ENCODE measurements at regions not wholly inside any gene's neighbourhood (a gene's known extent, or its start where the extent isn't known, plus 50 kb on each side); places are given as distances from the start of the nearest gene placed in this dataset.
A peak's percentile ranks its signal among the peaks of the same experiment; 100 is the strongest.
"Not testable (repeated sequence)": the region's sequence is repeated elsewhere in the genome, so short reads cannot be mapped to it uniquely, and the experiment has no call there.

DNA sequence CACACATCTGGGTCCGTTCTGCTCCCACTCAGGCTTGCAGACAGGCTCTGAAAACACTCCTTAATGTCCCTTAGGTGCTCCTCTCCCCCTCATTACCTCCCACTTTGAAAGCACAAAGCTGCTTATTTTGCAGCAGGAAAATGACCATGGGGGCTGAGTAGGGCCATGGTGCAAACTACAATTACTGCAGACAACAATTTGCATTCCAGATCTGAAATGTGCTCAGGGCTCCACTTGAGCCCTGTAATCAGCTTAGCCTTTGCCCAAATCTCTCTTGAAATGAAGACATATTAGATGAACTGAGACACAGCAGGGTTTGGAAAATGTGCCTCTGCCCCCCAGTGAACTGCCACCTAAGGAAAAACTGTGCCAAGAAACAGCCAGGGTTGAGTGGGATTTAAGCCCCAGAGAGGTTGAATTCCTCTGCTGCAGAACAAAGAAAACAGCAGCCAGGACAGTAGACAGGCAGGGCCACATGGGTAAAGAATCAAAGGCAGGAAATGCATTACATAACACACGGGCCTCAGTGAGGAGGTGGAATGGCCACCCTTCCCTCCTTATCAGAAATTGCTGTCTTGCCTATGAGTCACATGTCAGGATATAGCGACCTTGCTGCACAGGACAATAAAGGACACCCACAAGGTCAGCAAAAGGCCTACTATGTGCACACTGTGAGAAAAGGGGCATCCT lies 126.8 kb upstream of the ARHGEF3 start:
- Mint-ChIP-seq H3K36me3 (no peaks in the 10 kb centered on the region), H3K9me3 (peaks cover 6% of the 10 kb centered on the region), H3K4me3 (no peak overlapping the region), H3K27ac (no peak overlapping the region), H3K4me1 (peaks cover 49% of the 10 kb centered on the region)
- ATAC-seq: no peak
- peak in 1 of 2 donors; percentile 39 for DNase-seq (ENCODE audit: low spot score in 2 of 2)

DNA sequence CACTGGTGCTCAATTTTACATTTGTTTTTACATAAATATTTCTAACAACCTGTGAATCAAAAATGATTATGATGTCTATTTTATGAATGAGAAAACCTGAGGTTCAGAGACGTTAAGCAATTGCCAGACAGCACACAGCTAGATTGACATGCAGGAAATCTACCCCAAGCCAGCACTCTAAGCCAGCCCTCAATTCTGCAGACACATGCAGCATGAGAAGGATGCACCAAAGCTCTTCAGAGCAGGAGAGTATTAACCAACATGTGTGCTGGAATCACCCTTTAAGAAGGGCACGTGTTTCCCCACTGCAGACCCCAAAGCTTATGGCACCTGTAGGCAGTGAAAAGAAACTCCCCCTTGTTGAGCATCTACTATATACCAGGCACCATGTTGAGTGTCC lies 126.1 kb upstream of the ARHGEF3 start:
- H3K4me3 Mint-ChIP-seq: no peak overlapping the region

DNA sequence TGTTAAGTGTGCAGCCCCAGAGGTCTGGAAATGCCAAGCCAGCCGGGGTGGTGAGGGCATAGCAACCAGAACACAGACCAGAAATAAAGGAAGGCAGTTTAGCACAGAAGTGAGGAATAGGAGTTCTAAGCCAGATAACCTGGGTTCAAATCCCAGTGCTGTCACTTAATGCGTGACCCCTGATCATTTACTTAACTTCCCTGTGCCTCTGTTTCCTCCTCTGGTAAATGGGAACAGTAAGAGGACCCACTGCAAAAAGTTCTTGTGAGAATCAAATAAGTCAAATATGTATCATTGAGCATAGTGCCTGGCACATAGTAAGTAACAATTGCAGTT lies 125.2 kb upstream of the ARHGEF3 start:
- ATAC-seq: no peak
- H3K4me1 Mint-ChIP-seq: peaks cover 50% of the 10 kb centered on the region

More for the DNA sequence above, 126.1 kb upstream of the ARHGEF3 start:
- Mint-ChIP-seq H3K36me3 (no peaks in the 10 kb centered on the region), H3K27ac (no peak overlapping the region), H3K4me1 (peaks cover 53% of the 10 kb centered on the region), H3K9me3 (peaks cover 6% of the 10 kb centered on the region)
- no peak for ATAC-seq
- no peak for DNase-seq (ENCODE audit: low spot score in 2 of 2)

DNA sequence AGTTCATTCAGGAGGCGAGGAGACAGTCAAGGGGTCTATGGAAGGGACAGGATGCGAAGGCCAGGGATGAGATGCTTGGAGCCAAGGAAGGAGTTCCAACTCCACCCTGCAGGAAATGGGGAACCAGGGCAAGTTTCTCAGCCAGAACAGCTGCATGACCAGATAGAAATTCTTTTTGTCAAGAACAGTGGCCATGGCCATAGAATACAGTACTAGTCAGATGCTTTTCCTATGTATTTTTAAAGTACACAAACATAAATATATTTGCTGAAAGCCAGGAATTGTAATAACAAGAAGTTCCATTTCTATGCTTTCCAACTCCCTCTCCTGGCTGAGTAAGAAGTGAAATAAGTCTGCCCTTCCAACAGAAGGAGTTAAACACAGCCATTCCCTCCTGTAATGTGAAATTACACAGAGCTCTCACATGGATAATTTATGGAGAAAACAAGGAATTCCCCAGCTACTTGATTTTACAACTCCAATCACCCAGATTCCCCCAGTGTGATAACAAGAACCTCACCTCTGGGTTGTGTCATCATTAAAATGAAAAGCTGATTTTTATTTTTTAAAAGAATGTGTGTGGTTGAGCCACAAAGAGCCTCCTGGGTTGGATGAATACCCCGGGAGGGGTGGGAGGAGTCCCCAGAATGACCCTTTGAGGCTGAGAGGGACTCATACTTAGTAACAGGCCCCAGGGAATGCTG lies 124.6 kb upstream of the ARHGEF3 start:
- H3K36me3 Mint-ChIP-seq: no peaks in the 10 kb centered on the region
- no peak overlapping the region for H3K4me3 Mint-ChIP-seq
- DNase-seq (ENCODE audit: low spot score in 2 of 2): peak in 1 of 2 donors; percentile 36
- no peak for ATAC-seq
- H3K9me3 Mint-ChIP-seq: no peaks in the 10 kb centered on the region
- H3K4me1 Mint-ChIP-seq: peaks cover 55% of the 10 kb centered on the region
- H3K27ac Mint-ChIP-seq: no peak overlapping the region

More for the DNA sequence above, 125.2 kb upstream of the ARHGEF3 start:
- no peak for DNase-seq (ENCODE audit: low spot score in 2 of 2)
- no peak overlapping the region for H3K4me3 Mint-ChIP-seq
- H3K9me3 Mint-ChIP-seq: no peaks in the 10 kb centered on the region
- H3K36me3 Mint-ChIP-seq: no peaks in the 10 kb centered on the region
- H3K27ac Mint-ChIP-seq: no peak overlapping the region

DNA sequence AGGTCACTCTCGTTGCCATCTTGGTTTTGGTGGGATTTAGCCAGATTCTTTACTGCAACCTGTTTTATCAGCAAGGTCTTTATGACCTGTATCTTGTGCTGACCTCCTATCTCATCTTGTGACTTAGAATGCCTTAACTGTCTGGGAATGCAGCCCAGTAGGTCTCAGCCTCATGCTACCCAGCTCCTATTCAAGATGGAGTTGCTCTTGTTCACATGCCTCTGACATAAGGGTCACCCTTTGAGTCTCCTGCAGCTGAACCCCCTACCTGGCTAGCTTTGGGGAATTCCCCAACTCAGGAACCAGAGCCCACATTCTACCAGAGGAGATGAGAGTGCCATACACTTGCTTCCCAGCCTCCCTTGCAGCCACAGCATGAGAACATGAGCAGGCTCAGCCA lies 123.0 kb upstream of the ARHGEF3 start:
- not testable (repeated sequence) for H3K9me3 Mint-ChIP-seq; H3K36me3 Mint-ChIP-seq; DNase-seq (ENCODE audit: low spot score in 2 of 2); H3K4me3 Mint-ChIP-seq; H3K27ac Mint-ChIP-seq; ATAC-seq
- peaks cover 62% of the 10 kb centered on the region for H3K4me1 Mint-ChIP-seq

DNA sequence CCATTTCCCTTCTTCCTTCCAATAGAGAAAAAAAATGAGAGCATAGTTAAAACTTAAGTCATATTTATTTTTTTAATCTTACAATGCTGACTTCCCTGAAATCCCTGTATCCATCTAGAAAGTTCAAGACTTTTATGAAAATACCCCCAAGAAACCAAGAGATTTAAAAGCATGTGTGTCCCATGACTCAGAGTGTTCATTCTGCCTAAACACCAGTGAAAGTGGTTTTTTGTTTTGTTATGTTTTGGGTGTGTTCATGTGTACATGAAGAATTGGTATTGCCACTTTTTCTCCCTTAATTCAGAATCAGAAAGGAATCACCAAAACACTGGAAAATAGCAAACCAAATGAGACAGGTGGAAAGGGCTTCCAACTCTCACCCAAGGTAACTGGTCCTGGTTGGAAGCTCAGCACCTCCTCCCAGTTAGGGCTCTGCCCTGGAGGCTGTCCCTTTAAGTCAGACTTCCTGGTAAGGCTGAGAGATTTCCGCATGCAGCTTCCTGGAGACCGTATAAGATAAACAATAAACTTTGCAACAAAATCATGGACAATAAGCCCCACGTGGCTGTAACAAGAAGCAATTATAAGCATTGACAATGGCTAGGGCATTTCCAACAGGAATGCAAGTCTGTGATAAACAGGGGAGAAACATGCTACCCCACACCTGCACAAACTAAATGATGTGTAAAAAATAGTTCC lies 121.9 kb upstream of the ARHGEF3 start:
- H3K27ac Mint-ChIP-seq: no peak overlapping the region
- H3K36me3 Mint-ChIP-seq: no peaks in the 10 kb centered on the region
- peaks cover 66% of the 10 kb centered on the region for H3K4me1 Mint-ChIP-seq
- no peak for DNase-seq (ENCODE audit: low spot score in 2 of 2)
- ATAC-seq: peak; percentile 59
- H3K9me3 Mint-ChIP-seq: no peaks in the 10 kb centered on the region
- peak overlapping the region; percentile 33 for H3K4me3 Mint-ChIP-seq

DNA sequence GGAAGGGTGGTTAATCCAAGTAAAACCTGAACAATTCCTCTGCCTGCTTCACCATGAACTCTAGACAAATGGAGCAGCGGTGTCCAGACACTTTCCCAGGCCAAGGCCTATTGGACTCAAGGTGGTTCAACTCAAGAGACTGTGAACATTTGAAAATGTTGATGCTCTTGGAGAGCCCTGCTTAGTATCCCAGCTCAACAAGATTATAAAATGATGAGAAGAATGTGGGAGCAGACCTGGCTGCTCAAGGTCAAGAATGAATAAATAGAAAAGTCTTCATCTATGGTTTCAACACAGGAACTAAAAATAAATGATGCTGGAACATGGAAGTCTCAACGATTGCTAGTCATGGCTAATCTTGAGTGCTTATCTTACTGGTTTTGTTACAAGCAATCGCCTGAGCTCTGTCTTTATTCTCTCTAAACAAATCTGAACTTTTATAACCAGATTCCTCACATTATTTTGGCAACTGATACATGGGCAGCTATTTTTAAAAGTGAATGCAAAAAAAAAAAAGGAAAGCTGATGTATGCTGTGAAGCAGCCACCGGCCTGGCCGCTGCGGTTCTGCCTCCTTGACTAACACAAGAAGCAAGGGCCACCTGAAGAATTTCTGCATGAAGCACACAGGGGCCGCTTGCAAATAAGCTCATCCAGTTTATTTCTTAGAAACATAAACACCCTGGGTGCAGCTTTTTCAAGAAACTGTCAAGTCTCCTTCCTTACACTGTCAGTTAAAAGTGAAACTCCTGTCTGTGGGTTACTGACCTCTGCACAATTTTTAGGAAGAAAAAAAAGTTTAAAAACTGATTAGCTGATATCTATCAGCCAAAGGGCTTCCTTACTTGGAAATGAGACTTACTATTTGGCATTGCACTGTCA lies 120.1 kb upstream of the ARHGEF3 start:
- no peaks in the 10 kb centered on the region for H3K36me3 Mint-ChIP-seq
- peaks cover 74% of the 10 kb centered on the region for H3K4me1 Mint-ChIP-seq
- peak; percentile 56 for ATAC-seq
- no peaks in the 10 kb centered on the region for H3K9me3 Mint-ChIP-seq
- H3K27ac Mint-ChIP-seq: peak overlapping the region; percentile 52
- no peak for DNase-seq (ENCODE audit: low spot score in 2 of 2)
- H3K4me3 Mint-ChIP-seq: peak overlapping the region; percentile 65

DNA sequence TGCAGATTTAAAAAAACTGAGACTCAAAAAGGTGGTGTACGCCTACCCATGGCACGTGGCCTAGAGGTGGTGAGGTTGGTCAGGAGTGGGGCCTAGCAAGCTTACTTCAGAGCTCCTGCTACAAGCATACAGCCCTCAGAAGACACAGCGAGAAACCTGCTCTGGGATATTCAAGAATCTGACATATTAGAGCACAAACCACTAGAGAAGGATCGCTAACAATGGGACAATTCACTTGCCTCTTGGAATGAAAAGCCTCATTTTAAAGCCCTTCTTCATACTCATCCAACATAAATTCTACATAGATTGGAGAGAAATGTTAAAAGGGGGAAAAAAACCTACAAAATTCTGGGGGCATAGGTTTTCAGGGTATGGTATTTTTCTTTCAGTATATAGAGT lies 118.0 kb upstream of the ARHGEF3 start:
- H3K27ac Mint-ChIP-seq: no peak overlapping the region

DNA sequence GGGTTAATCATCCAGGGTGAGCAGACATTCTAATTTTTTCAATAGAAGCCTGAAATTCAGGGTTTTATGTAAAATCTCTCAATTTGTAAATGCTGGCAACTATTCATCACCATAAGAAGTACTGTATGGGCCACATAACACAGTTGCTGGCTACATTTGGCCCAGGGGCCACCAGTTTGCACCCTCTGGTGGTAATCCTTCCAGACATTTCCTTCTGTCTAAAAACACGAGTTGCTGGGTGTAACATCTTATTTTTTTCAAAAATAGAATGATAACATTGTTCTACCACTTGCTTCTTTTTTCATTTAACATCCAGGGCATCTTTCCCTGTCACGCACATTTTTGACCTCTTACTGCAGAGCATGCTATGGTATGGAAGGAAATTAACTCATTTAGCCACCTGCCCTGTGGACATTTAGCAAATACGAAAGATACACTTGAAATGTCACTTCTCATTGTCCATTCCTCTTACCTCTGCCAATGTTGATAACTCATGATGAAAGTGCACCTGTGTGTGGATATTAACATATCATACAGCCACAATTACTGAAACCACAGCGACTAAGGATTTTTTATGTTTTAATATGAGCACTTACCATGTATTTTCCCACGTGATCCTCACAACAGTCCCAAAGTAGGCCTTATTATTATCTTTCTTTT lies 117.5 kb upstream of the ARHGEF3 start:
- no peak overlapping the region for H3K4me3 Mint-ChIP-seq
- ATAC-seq (no peak), DNase-seq (ENCODE audit: low spot score in 2 of 2) (no peak)
- no peaks in the 10 kb centered on the region for H3K36me3 Mint-ChIP-seq
- H3K27ac Mint-ChIP-seq: no peak overlapping the region
- H3K9me3 Mint-ChIP-seq: no peaks in the 10 kb centered on the region
- H3K4me1 Mint-ChIP-seq: peaks cover 80% of the 10 kb centered on the region

More for the DNA sequence above, 118.0 kb upstream of the ARHGEF3 start:
- peaks cover 77% of the 10 kb centered on the region for H3K4me1 Mint-ChIP-seq
- no peak overlapping the region for H3K4me3 Mint-ChIP-seq
- no peaks in the 10 kb centered on the region for H3K36me3 Mint-ChIP-seq
- ATAC-seq (no peak), DNase-seq (ENCODE audit: low spot score in 2 of 2) (no peak)
- H3K9me3 Mint-ChIP-seq: no peaks in the 10 kb centered on the region

DNA sequence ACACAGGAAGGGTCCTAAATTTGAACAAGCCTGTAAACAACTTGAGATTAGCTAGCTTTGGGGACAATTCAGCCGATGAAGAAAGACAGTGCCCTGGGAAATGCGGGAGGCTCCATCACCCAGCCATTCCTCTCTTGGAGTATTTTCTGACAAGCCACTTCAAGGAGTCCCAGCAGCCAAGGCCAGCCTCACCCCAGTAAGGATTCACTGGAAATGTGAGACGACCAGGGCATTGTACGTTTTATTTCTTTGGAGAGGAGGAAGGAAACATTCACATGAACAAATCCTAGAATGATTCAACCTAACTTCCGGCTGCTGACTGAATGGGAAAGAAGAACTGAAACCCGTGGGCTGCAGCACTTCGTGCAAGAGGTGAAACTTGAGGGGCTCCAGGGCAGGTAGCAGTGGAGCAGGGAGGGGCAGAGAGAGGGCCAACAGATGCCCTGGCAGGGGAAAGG lies 116.4 kb upstream of the ARHGEF3 start:
- H3K27ac Mint-ChIP-seq: peak overlapping the region; percentile 66
- H3K36me3 Mint-ChIP-seq: no peaks in the 10 kb centered on the region
- H3K9me3 Mint-ChIP-seq: no peaks in the 10 kb centered on the region
- peaks cover 80% of the 10 kb centered on the region for H3K4me1 Mint-ChIP-seq
- peak in 1 of 2 donors; percentile 80 for DNase-seq (ENCODE audit: low spot score in 2 of 2)
- H3K4me3 Mint-ChIP-seq: peak overlapping the region; percentile 80
- ATAC-seq: peak; percentile 49

DNA sequence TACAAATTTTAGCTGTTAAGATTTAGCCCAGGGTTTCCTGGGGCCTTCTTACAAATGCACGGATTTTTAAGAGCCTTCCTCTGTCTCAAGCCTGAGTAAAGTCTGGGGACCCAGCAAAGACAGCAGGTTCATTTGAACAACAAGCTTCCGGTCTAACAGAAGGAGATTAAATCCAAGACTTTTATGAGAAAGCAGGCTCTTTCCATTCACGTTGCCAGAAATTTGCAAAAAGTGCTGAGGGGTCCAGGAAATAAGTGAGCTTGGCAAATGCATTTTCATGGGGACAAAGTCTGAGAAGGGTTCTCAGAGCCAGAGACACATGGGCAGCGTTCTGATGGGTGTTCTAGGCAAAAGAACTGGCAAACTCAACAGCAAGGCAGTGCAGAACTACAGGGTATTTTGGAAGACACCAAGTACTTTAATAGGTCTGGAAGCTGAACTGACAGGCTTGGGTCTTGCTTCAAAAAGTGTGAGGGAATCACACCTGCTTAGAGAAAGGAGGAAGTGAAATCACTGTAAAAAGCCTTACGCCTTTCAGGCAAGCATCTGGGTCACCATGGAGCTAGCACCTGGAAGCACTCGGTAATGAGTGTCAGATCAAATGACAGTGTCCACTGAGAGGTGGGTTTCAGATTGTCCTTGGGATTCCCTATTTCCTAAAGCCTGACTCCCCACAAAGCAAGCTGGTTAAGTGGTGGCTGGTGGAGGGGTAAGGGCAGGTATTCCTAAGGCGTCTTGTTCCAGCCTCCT lies 115.8 kb upstream of the ARHGEF3 start:
- no peaks in the 10 kb centered on the region for H3K36me3 Mint-ChIP-seq
- ATAC-seq: no peak
- H3K9me3 Mint-ChIP-seq: no peaks in the 10 kb centered on the region
- DNase-seq (ENCODE audit: low spot score in 2 of 2): no peak
- H3K4me3 Mint-ChIP-seq: peak overlapping the region; percentile 80
- H3K4me1 Mint-ChIP-seq: peaks cover 85% of the 10 kb centered on the region
- H3K27ac Mint-ChIP-seq: peak overlapping the region; percentile 66

DNA sequence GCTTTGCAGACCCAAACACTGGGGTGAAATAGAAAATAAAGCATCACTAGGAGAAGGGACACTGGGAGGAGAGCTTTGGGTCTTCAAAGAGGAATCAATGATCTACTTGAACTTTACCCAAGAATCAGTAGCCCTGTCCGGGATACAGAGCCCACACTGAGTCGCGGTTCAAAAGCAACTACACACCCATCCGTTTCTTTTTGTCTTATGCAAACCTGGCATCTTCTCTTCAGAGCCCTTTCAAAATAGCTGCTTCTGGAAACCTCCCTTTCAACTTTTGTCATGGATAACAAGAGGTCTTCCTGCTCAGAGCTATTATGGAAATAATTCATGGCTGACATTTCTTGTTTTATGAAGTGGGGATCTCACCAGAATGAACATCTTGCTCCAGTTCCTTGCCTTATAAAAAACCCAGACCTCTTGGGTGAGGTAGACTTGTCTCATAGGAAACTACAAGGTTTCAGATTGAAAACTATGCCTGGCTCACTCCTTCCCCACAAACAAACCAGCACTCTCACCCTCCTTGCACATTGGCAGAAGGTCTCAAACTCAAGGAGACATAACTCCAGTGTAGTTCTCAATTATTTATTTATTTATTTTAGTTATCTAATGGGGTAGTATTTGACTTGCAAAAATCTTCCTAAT lies 115.1 kb upstream of the ARHGEF3 start:
- DNase-seq (ENCODE audit: low spot score in 2 of 2) (no peak), ATAC-seq (peak; percentile 45)
- H3K9me3 Mint-ChIP-seq: no peaks in the 10 kb centered on the region
- peaks cover 82% of the 10 kb centered on the region for H3K4me1 Mint-ChIP-seq
- peak overlapping the region; percentile 84 for H3K27ac Mint-ChIP-seq
- H3K4me3 Mint-ChIP-seq: peak overlapping the region; percentile 80
- no peaks in the 10 kb centered on the region for H3K36me3 Mint-ChIP-seq

DNA sequence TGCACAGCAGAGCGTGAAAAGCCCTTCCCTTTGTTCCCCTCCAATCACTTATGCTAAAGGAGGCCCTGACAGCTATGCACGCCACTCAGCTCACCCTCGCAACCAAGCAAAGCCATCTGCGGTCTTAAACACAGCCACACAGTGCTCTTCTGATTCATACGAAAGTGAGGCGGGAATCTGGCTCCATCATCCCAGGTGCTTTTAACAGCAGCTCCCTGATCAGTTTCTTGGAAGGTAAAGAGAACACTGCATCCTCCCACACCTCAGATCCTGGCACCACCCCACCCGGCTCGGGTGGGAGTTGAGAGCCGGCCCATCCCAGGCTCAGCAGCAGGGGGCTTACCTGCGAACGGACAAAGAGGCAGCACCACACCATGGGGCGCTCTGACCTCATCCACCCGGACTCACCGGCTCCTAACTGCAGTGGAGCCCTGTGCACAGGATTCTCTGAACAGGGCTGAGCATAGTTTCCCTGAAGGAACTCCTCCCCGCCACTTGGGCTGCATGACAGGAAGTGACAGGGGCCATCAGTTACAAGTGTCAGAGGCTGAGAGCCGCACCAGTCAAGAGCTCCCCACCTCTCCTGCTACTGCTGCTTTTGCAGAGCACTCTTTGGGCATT lies 114.3 kb upstream of the ARHGEF3 start:
- Mint-ChIP-seq H3K4me1 (peaks cover 76% of the 10 kb centered on the region), H3K36me3 (no peaks in the 10 kb centered on the region), H3K4me3 (peak overlapping the region; percentile 80), H3K27ac (peak overlapping the region; percentile 84), H3K9me3 (no peaks in the 10 kb centered on the region)
- peak; percentile 45 to 80 for DNase-seq (ENCODE audit: low spot score in 2 of 2)
- ATAC-seq: peak; percentile 91
